Stimulated activated CD4-positive, alpha-beta T cell treated with anti-CD3 and anti-CD28 coated beads, Interleukin-15, amount 100 ng/mL, for 1 hour (primary cell): ENCODE measurements at regions not wholly inside any gene's neighbourhood (a gene's known extent, or its start where the extent isn't known, plus 50 kb on each side); places are given as distances from the start of the nearest gene placed in this dataset.

Source experiments
- DNase-seq, 2 donors: peaks; one replicate each; pipeline ENCODE4 v3.0.0-alpha.2; 2020; ENCODE audit warnings: low read depth in 1 of 2, low spot score in 1 of 2

- no peak for DNase-seq
Observed at GRCh38 chr1:82921759-82922158, 1077.2 kb downstream of the TTLL7 start.

GRCh38 chr1:82920418-82921248 lies 1078.3 kb downstream of the TTLL7 start:
- DNase-seq, result no peak

- no peak for DNase-seq
Observed at GRCh38 chr1:82919837-82920236, 1079.1 kb downstream of the TTLL7 start.

- DNase-seq, result no peak
Observed at GRCh38 chr1:82907313-82907712, 1091.6 kb downstream of the TTLL7 start.

GRCh38 chr1:82903626-82904025 lies 1095.3 kb downstream of the TTLL7 start:
- no peak for DNase-seq

GRCh38 chr1:82901561-82901960 lies 1097.4 kb downstream of the TTLL7 start:
- DNase-seq, result no peak

GRCh38 chr1:82901118-82901517 lies 1097.8 kb downstream of the TTLL7 start:
- DNase-seq, result no peak

- DNase-seq, result no peak
Observed at GRCh38 chr1:82899017-82899416, 1098.3 kb downstream of the ADGRL2 start.

- no peak for DNase-seq
Observed at GRCh38 chr1:82897549-82897948, 1096.8 kb downstream of the ADGRL2 start.

- no peak for DNase-seq
Observed at GRCh38 chr1:82896036-82896435, 1095.3 kb downstream of the ADGRL2 start.

GRCh38 chr1:82894635-82895034 lies 1093.9 kb downstream of the ADGRL2 start:
- DNase-seq, result no peak

GRCh38 chr1:82893712-82894470 lies 1093.2 kb downstream of the ADGRL2 start:
- DNase-seq, result no peak

GRCh38 chr1:82880506-82880905 lies 1079.8 kb downstream of the ADGRL2 start:
- no peak for DNase-seq

- DNase-seq, result no peak
Observed at GRCh38 chr1:82879701-82880305, 1079.1 kb downstream of the ADGRL2 start.

GRCh38 chr1:82875170-82875569 lies 1074.4 kb downstream of the ADGRL2 start:
- no peak for DNase-seq

GRCh38 chr1:82874041-82874440 lies 1073.3 kb downstream of the ADGRL2 start:
- DNase-seq, result no peak

- DNase-seq, result no peak
Observed at GRCh38 chr1:82870332-82870731, 1069.6 kb downstream of the ADGRL2 start.

GRCh38 chr1:82867781-82868180 lies 1067.0 kb downstream of the ADGRL2 start:
- DNase-seq, result no peak

GRCh38 chr1:82861749-82862148 lies 1061.0 kb downstream of the ADGRL2 start:
- DNase-seq, result no peak

- DNase-seq, result no peak
Observed at GRCh38 chr1:82858031-82858430, 1057.3 kb downstream of the ADGRL2 start.

- no peak for DNase-seq
Observed at GRCh38 chr1:82849460-82849859, 1048.7 kb downstream of the ADGRL2 start.

- no peak for DNase-seq
Observed at GRCh38 chr1:82848043-82848442, 1047.3 kb downstream of the ADGRL2 start.
